ENCODE measurements at regions not wholly inside any gene's neighbourhood (a gene's known extent, or its start where the extent isn't known, plus 50 kb on each side); places are given as distances from the start of the nearest gene placed in this dataset.

- Mint-ChIP-seq H3K36me3 (ENCODE audit: insufficient read depth, unreplicated experiment) (no peaks in the 10 kb centered on the region), H3K4me1 (ENCODE audit: low read depth, unreplicated experiment) (no peaks in the 10 kb centered on the region), H3K27ac (ENCODE audit: unreplicated experiment) (no peak overlapping the region), H3K27me3 (ENCODE audit: unreplicated experiment) (no peaks in the 10 kb centered on the region), H3K4me3 (ENCODE audit: low read depth, unreplicated experiment) (no peak overlapping the region), H3K9me3 (ENCODE audit: low read depth, unreplicated experiment) (no peaks in the 10 kb centered on the region)
- no peak for DNase-seq
- no TSS peak for BruUV-seq (replicated peaks)
- intact Hi-C loops (cut with micrococcal nuclease; ENCODE audit: unreplicated experiment): no loop called here
- TF ChIP-seq, protein P1, sequence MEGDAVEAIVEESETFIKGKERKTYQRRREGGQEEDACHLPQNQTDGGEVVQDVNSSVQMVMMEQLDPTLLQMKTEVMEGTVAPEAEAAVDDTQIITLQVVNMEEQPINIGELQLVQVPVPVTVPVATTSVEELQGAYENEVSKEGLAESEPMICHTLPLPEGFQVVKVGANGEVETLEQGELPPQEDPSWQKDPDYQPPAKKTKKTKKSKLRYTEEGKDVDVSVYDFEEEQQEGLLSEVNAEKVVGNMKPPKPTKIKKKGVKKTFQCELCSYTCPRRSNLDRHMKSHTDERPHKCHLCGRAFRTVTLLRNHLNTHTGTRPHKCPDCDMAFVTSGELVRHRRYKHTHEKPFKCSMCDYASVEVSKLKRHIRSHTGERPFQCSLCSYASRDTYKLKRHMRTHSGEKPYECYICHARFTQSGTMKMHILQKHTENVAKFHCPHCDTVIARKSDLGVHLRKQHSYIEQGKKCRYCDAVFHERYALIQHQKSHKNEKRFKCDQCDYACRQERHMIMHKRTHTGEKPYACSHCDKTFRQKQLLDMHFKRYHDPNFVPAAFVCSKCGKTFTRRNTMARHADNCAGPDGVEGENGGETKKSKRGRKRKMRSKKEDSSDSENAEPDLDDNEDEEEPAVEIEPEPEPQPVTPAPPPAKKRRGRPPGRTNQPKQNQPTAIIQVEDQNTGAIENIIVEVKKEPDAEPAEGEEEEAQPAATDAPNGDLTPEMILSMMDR (IDR thresholded peaks at IDR 0.05; ENCODE audit: unreplicated experiment): no peak
- CTCF ChIA-PET: no interaction called here
Measured at GRCh38 chrX:9102956-9103355, 69.0 kb upstream of the FAM9B start.

GRCh38 chrX:9108054-9108453 lies 74.1 kb upstream of the FAM9B start:
- Mint-ChIP-seq H3K4me3 (ENCODE audit: low read depth, unreplicated experiment) (no peak overlapping the region), H3K9me3 (ENCODE audit: low read depth, unreplicated experiment) (no peaks in the 10 kb centered on the region), H3K27ac (ENCODE audit: unreplicated experiment) (no peak overlapping the region), H3K36me3 (ENCODE audit: insufficient read depth, unreplicated experiment) (no peaks in the 10 kb centered on the region), H3K27me3 (ENCODE audit: unreplicated experiment) (no peaks in the 10 kb centered on the region), H3K4me1 (ENCODE audit: low read depth, unreplicated experiment) (no peaks in the 10 kb centered on the region)
- intact Hi-C loops (cut with micrococcal nuclease; ENCODE audit: unreplicated experiment): no loop called here
- CTCF ChIA-PET: no interaction called here
- no peak for DNase-seq
- TF ChIP-seq, protein P1 (IDR thresholded peaks at IDR 0.05; ENCODE audit: unreplicated experiment): no peak
- no TSS peak for BruUV-seq (replicated peaks)

DNA sequence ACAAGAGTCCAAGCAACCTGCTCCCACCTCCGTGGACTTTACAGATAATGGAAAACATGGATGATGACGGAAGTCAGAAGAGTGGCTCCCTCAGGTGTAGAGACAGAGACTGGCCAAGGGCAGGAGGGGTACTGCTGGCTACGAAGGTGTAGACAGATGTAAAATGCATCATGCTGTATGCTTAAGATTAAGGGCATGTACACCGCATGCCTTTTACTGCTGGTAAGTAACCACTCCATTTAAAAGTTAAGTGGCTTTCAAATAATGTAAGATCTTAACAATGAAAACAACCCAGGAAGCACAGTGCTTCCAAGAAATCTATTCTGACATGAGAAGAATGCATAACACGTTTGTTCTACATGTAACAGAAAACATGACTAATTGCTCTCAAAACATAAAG lies 76.9 kb upstream of the FAM9B start:
- TF ChIP-seq, protein P1 (IDR thresholded peaks at IDR 0.05; ENCODE audit: unreplicated experiment): no peak
- Mint-ChIP-seq H3K4me1 (ENCODE audit: low read depth, unreplicated experiment) (no peaks in the 10 kb centered on the region), H3K4me3 (ENCODE audit: low read depth, unreplicated experiment) (no peak overlapping the region), H3K36me3 (ENCODE audit: insufficient read depth, unreplicated experiment) (no peaks in the 10 kb centered on the region), H3K27ac (ENCODE audit: unreplicated experiment) (no peak overlapping the region), H3K9me3 (ENCODE audit: low read depth, unreplicated experiment) (no peaks in the 10 kb centered on the region), H3K27me3 (ENCODE audit: unreplicated experiment) (no peaks in the 10 kb centered on the region)
- BruUV-seq (replicated peaks): no TSS peak
- DNase-seq: no peak
- intact Hi-C loops (cut with micrococcal nuclease; ENCODE audit: unreplicated experiment): no loop called here
- CTCF ChIA-PET: no interaction called here

DNA sequence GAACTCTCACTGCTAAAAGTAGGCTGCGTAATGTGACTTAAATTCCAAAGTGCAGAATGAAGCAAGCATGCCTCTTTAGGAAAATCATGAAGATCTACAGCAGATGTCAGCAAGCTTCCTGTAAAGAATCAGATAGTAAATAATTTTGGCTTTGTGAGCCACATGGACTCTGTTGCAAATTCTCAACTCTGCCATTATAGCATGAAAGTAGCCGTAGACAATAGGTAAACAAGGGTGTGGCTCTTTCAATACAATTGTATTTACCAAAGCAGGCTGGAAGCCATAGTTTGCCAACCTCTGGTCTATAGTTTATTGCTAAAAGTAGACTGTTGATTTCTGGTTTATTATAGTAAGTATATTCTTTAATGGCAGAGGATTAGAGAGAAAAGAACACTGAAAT lies 80.3 kb upstream of the FAM9B start:
- H3K4me3 Mint-ChIP-seq (ENCODE audit: low read depth, unreplicated experiment): no peak overlapping the region
- CTCF ChIA-PET: no interaction called here
- intact Hi-C loops (cut with micrococcal nuclease; ENCODE audit: unreplicated experiment): no loop called here
- no TSS peak for BruUV-seq (replicated peaks)
- DNase-seq: no peak
- no peak overlapping the region for H3K27ac Mint-ChIP-seq (ENCODE audit: unreplicated experiment)
- no peaks in the 10 kb centered on the region for H3K27me3 Mint-ChIP-seq (ENCODE audit: unreplicated experiment)
- H3K9me3 Mint-ChIP-seq (ENCODE audit: low read depth, unreplicated experiment): no peaks in the 10 kb centered on the region
- no peaks in the 10 kb centered on the region for H3K36me3 Mint-ChIP-seq (ENCODE audit: insufficient read depth, unreplicated experiment)
- TF ChIP-seq, protein P1 (IDR thresholded peaks at IDR 0.05; ENCODE audit: unreplicated experiment): no peak
- H3K4me1 Mint-ChIP-seq (ENCODE audit: low read depth, unreplicated experiment): no peaks in the 10 kb centered on the region

DNA sequence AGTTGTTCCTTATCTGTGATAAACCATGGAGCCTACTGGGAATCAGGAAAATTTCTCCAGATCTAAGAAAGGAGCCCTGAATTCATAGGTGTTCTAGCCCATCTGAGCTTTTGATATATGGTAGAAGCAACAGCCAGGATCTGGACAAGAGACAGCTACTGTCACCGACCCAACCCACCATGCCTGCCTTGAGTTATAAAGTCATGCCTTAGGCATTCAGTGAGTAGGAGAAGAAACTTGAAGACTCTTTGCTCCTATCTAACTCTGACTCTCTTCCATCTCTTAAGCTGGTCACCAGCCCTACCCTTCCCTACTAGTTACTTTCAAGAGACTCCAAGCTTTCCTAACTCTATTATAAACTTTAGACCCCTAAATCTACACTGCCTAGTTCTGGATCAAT lies 83.9 kb upstream of the FAM9B start:
- peaks cover 4% of the 10 kb centered on the region for H3K9me3 Mint-ChIP-seq (ENCODE audit: low read depth, unreplicated experiment)
- no peak overlapping the region for H3K4me3 Mint-ChIP-seq (ENCODE audit: low read depth, unreplicated experiment)
- no peaks in the 10 kb centered on the region for H3K27me3 Mint-ChIP-seq (ENCODE audit: unreplicated experiment)
- TF ChIP-seq, protein P1 (IDR thresholded peaks at IDR 0.05; ENCODE audit: unreplicated experiment): no peak
- DNase-seq: no peak
- intact Hi-C loops (cut with micrococcal nuclease; ENCODE audit: unreplicated experiment): no loop called here
- H3K27ac Mint-ChIP-seq (ENCODE audit: unreplicated experiment): no peak overlapping the region
- no peaks in the 10 kb centered on the region for H3K36me3 Mint-ChIP-seq (ENCODE audit: insufficient read depth, unreplicated experiment)
- H3K4me1 Mint-ChIP-seq (ENCODE audit: low read depth, unreplicated experiment): no peaks in the 10 kb centered on the region
- BruUV-seq (replicated peaks): no TSS peak
- CTCF ChIA-PET: no interaction called here
